Skeletal muscle satellite cell (primary cell): ENCODE measurements at regions not wholly inside any gene's neighbourhood (a gene's known extent, or its start where the extent isn't known, plus 50 kb on each side); places are given as distances from the start of the nearest gene placed in this dataset.
"Not testable (repeated sequence)": the region's sequence is repeated elsewhere in the genome, so short reads cannot be mapped to it uniquely, and the experiment has no call there.

Source experiments
- H3K27me3 ChIP-seq: 2 replicates; pipeline ENCODE4 v1.7.0; 2013; ENCODE audit warnings: low read length; ENCODE audit not compliant: control insufficient read depth, insufficient read depth
- H3K36me3 ChIP-seq: 2 replicates; pipeline ENCODE4 v1.7.0; 2013; ENCODE audit warnings: mild to moderate bottlenecking, control low read depth, low read length; ENCODE audit not compliant: insufficient read depth
- H3K4me1 ChIP-seq: 2 replicates; pipeline ENCODE4 v1.7.0; 2013; ENCODE audit warnings: low read length; ENCODE audit not compliant: control insufficient read depth, insufficient read depth
- H3K4me2 ChIP-seq: 2 replicates; pipeline ENCODE4 v1.7.0; 2013; ENCODE audit warnings: mild to moderate bottlenecking, low read length
- H3K4me3 ChIP-seq: 2 replicates; pipeline ENCODE4 v1.7.0; 2013; ENCODE audit warnings: low read length
- H3K9ac ChIP-seq: 2 replicates; pipeline ENCODE4 v1.7.0; 2013; ENCODE audit warnings: mild to moderate bottlenecking, low read depth, low read length, moderate library complexity
- H3K9me3 ChIP-seq: replicated peaks from 2 replicates; pipeline ENCODE4 v1.7.0; 2013; ENCODE audit warnings: mild to moderate bottlenecking, control low read depth, low read length

GRCh38 chr17:71849783-71850768 lies 270.7 kb upstream of the SOX9 start:
- Histone ChIP-seq H3K27me3 (no peaks in the 10 kb centered on the region), H3K4me2 (no peak overlapping the region), H3K4me1 (no peaks in the 10 kb centered on the region), H3K36me3 (no peaks in the 10 kb centered on the region), H3K9me3 (no peaks in the 10 kb centered on the region), H3K4me3 (no peak overlapping the region), H3K9ac (no peak overlapping the region)

DNA sequence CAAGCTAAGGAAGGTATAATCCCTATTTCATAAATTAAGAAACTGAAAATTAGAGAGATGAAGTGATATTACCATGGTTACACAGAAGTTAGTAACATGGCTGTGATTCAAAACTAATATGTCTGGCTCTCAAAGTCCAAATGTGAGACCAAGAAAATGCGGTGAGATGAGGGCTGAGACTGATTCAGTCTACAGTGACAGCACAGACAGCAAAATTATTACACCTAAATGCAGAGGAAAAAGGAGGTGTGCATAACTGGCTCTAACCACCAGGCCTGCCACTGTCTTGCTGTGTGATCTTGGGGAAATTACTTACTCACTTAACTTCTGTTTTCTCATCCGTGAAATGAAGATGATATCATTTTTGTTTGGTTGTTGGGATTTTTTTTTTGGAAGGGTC lies 270.0 kb upstream of the SOX9 start:
- Histone ChIP-seq H3K9ac (no peak overlapping the region), H3K9me3 (no peaks in the 10 kb centered on the region), H3K4me3 (no peak overlapping the region), H3K4me2 (no peak overlapping the region), H3K36me3 (no peaks in the 10 kb centered on the region), H3K27me3 (no peaks in the 10 kb centered on the region), H3K4me1 (no peaks in the 10 kb centered on the region)

DNA sequence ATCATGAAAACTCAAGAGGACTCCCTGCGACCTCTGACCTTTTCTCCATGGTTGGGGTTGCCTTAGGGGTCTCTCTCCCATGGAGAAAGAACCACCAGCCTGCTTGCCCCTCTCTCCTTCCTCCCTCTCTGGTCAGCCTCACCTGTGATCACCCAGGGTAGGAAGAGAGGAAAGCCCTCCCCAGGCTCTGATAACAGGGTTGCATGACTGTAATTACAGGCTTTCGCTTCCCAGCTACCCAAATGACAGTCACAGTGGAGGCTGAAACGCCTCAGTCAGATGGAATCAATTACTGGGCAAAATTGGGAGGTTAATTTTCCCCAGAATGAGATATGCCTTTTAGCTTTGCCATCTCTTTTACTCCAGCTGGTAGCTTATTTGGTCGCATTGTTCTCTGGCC lies 265.8 kb upstream of the SOX9 start:
- Histone ChIP-seq H3K27me3 (no peaks in the 10 kb centered on the region), H3K4me1 (no peaks in the 10 kb centered on the region), H3K9ac (no peak overlapping the region), H3K4me2 (no peak overlapping the region), H3K9me3 (no peaks in the 10 kb centered on the region), H3K36me3 (no peaks in the 10 kb centered on the region), H3K4me3 (no peak overlapping the region)

DNA sequence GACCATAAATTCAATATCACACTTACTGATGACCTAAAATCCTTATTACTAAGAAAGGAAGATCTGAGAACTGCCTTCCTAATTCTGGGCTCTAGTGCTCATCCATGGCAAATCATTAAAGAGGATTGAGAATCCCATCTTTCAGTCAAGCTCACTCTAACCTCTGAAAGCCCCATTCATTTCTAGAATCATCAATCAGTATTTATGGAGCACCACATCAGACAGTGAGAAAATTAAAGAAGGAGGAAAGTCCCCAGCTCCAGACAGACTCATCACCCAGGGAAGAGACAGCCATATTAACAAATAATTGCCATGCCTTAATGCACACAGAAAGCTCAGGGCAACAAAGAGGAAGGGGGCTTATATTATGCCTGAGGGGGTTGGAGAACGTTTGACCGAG lies 256.1 kb upstream of the SOX9 start:
- H3K9me3 ChIP-seq = no peaks in the 10 kb centered on the region
- no peak overlapping the region for H3K4me3 ChIP-seq
- H3K4me1 ChIP-seq = no peaks in the 10 kb centered on the region
- H3K27me3 ChIP-seq = no peaks in the 10 kb centered on the region
- no peaks in the 10 kb centered on the region for H3K36me3 ChIP-seq
- H3K9ac ChIP-seq = no peak overlapping the region
- no peak overlapping the region for H3K4me2 ChIP-seq

GRCh38 chr17:71866095-71866494 lies 254.7 kb upstream of the SOX9 start:
- no peaks in the 10 kb centered on the region for H3K36me3 ChIP-seq
- H3K4me3 ChIP-seq = no peak overlapping the region
- no peaks in the 10 kb centered on the region for H3K27me3 ChIP-seq

GRCh38 chr17:71869293-71869692 lies 251.5 kb upstream of the SOX9 start:
- Histone ChIP-seq H3K9ac (no peak overlapping the region), H3K36me3 (no peaks in the 10 kb centered on the region), H3K27me3 (no peaks in the 10 kb centered on the region), H3K4me2 (no peak overlapping the region), H3K4me3 (no peak overlapping the region), H3K4me1 (no peaks in the 10 kb centered on the region), H3K9me3 (no peaks in the 10 kb centered on the region)

More at GRCh38 chr17:71866095-71866494, 254.7 kb upstream of the SOX9 start:
- H3K9ac ChIP-seq = no peak overlapping the region
- no peaks in the 10 kb centered on the region for H3K9me3 ChIP-seq
- H3K4me1 ChIP-seq = no peaks in the 10 kb centered on the region
- no peak overlapping the region for H3K4me2 ChIP-seq

DNA sequence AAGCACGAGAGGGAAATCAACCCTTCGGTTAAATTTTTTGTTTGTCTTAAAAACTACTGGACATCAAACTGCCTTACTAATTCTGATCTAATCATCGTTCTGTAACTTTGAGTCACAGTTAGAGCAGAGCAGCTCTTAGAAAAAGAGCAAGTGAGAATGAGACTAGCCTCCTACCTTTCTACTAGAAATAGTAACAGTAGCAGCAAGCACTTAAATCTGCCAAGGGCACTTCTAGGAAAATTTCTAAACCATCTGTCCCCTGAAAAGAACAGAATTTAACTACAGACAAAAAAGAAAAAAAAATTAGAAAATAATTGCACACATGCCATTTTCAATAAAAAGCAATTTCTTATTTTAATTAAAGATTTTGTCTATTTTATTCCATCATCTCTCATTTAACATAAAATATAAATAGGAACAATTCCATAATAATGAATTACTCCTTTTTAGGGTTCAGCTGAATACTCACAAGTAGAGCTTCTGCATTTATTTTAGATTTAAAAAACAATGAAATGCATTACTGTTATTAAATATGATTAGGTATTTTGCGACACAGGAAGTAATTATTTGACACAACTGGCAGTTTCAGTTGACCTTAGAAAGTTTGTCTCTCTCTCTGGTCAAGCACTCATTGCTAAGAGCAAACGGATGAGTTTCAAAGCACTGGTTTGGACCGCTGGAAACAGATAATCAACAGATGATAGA lies 250.8 kb upstream of the SOX9 start:
- Histone ChIP-seq H3K36me3 (no peaks in the 10 kb centered on the region), H3K9ac (no peak overlapping the region), H3K4me3 (no peak overlapping the region), H3K27me3 (no peaks in the 10 kb centered on the region), H3K9me3 (no peaks in the 10 kb centered on the region), H3K4me1 (no peaks in the 10 kb centered on the region), H3K4me2 (no peak overlapping the region)

DNA sequence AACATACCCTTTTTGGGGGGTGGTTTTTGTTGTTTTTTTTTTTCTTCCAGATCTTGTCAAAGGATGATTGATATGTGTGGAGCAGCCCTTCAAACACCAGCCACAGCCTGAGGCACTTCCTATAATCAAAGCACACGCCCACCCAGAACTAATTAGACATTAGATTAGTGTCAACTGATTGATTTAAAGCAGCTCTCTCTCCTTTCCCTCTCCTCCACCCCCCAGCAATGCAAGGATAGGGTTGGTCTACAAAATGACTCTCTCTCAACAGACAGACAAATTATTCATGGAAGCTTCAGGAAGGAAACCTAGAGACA lies 250.3 kb upstream of the SOX9 start:
- no peaks in the 10 kb centered on the region for H3K9me3 ChIP-seq
- no peaks in the 10 kb centered on the region for H3K4me1 ChIP-seq
- no peak overlapping the region for H3K4me3 ChIP-seq
- no peak overlapping the region for H3K4me2 ChIP-seq
- no peaks in the 10 kb centered on the region for H3K36me3 ChIP-seq
- H3K9ac ChIP-seq = no peak overlapping the region
- H3K27me3 ChIP-seq = no peaks in the 10 kb centered on the region

DNA sequence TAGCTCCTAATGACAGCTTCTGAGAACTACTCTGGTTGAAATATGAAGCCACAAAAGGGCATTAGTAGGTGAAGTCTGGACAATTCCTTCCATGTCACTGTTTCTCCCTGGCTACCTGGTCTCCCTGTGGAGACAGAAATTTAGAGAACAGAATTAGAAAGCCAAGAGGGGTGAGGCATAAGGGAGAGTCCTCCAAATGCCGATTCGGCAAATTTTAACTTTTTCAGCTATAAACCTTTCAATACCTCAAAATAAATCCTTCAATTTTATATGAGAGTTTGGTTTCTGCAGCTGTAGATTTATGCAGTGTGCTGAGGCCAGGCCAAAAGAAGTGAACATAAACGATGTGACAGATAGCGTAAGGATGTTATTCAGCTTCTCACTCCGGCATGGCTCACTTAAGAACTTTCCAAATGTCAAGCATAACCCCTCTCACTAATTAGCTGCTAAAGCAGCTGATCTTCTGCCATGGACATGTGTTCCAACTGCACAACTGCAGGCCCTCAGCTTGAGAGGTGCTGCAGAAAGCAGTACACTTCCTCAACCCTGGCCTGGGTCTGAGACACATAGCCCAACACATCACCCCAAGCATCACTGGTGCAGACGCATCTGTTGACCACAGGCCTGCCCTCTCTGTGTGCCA lies 247.9 kb upstream of the SOX9 start:
- H3K9me3 ChIP-seq = no peaks in the 10 kb centered on the region
- H3K4me1 ChIP-seq = no peaks in the 10 kb centered on the region
- H3K36me3 ChIP-seq = no peaks in the 10 kb centered on the region
- H3K4me2 ChIP-seq = no peak overlapping the region
- H3K9ac ChIP-seq = no peak overlapping the region
- no peaks in the 10 kb centered on the region for H3K27me3 ChIP-seq
- H3K4me3 ChIP-seq = no peak overlapping the region

DNA sequence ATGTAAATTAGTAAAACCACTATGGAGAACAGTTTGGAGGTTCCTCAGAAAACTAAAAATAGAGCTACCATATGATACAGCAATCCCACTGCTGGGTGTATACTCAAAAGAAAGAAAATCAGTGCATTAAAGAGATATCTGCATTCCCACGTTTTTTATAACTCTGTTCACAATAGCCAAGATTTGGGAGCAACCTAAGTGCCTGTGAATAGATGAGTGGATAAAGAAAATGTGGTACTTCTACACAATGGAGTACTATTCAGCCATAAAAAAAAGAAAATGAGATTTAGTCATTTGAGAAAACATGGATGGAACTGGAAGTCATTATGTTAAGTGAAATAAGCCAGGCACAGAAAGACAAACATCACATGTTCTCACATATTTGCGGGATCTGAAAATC lies 246.0 kb upstream of the SOX9 start:
- not testable (repeated sequence) for H3K4me2 ChIP-seq, H3K4me1 ChIP-seq, H3K36me3 ChIP-seq, H3K9ac ChIP-seq, H3K9me3 ChIP-seq, H3K4me3 ChIP-seq, H3K27me3 ChIP-seq

DNA sequence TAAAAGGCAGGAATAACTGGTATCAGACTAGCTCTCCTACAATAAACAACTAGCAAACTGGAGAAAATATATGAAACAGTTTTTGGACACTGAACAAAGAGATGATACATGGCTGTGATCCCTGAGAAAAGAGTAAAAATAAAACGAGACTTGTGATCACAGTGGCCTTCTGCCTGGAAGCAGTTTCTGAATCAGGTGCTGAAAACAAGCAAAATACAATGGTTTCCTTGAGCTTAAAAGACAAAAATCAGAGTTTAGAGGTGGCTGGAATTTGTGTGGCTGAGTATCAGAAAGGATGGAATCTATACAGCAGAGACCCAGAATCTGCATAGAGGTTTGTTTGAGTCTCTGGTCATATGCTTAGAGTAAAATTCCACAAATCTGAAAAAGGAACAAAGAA lies 242.5 kb upstream of the SOX9 start:
- H3K27me3 ChIP-seq = no peaks in the 10 kb centered on the region
- H3K4me3 ChIP-seq = no peak overlapping the region
- no peak overlapping the region for H3K4me2 ChIP-seq
- no peaks in the 10 kb centered on the region for H3K4me1 ChIP-seq
- H3K36me3 ChIP-seq = no peaks in the 10 kb centered on the region
- H3K9ac ChIP-seq = no peak overlapping the region
- no peaks in the 10 kb centered on the region for H3K9me3 ChIP-seq
